K562 (cell line): ENCODE measurements at regions not wholly inside any gene's neighbourhood (a gene's known extent, or its start where the extent isn't known, plus 50 kb on each side); places are given as distances from the start of the nearest gene placed in this dataset.

Experiments used
- ATAC-seq: fragments of 200-7000 bp; cut with Tn5 transposase; 3 replicates; pipeline ENCODE4 v1.9.1; 2020; ENCODE audit warnings: moderate library complexity
- BruUV-seq: library from RNA; stranded (reverse); fragments of 400-500 nt; replicated peaks from 2 replicates; lab custom pipeline; 2021; lab: Mats Ljungman, UMichigan
- CTCF ChIA-PET: fragments of 300-600 bp; formaldehyde crosslinking; extraction: SDS; loops from one replicate; lab custom pipeline; 2021; ENCODE audit warnings: low intra/inter-chr PET ratio; lab: Yijun Ruan, JAX
- POLR2A ChIA-PET: fragments of 300-600, 350-650 bp; sonication (Branson Sonifier 250); formaldehyde crosslinking; extraction: SDS; loops from one replicate; lab custom pipeline; 2021; ENCODE audit warnings: antibody characterized with exemption, inconsistent platforms; lab: Yijun Ruan, JAX
- DNase-seq, 4 experiments: peaks; one replicate each; pipeline versions ENCODE4 v3.0.0 to v3.0.0-alpha.2; 2011 to 2018; ENCODE audit warnings: low spot score in 3 of 4, mixed read lengths in 3 of 4; ENCODE audit errors: extremely low read depth in 1 of 4
- FAIRE-seq: peaks from 2 replicates; lab custom pipeline; 2011; peaks lifted over from hg19 to GRCh38; lab: Jason Lieb, UNC
- H2AFZ ChIP-seq: 2 replicates; pipeline ENCODE4 v1.6.0; 2011; ENCODE audit warnings: low read depth, low read length, control low read depth, inconsistent platforms
- H3K27ac ChIP-seq: fragments of 200-600 bp; 3 replicates; pipeline ENCODE4 v1.8.0; 2011; ENCODE audit warnings: low read depth, mild to moderate bottlenecking, control low read depth, inconsistent platforms, low read length, moderate library complexity, mixed read lengths; ENCODE audit errors: extremely low read depth
- H3K27me3 ChIP-seq, 2 experiments: fragments of 300-600 bp in 1 of 2; 2 replicates in 1 of 2; 3 replicates in 1 of 2; pipeline versions ENCODE4 v1.6.0 to v1.8.0; 2011; ENCODE audit warnings: inconsistent platforms in 2 of 2, low read length in 2 of 2, mild to moderate bottlenecking in 1 of 2, mixed read lengths in 1 of 2, moderate library complexity in 1 of 2; ENCODE audit not compliant: control insufficient read depth in 2 of 2, insufficient read depth in 2 of 2
- H3K36me3 ChIP-seq: fragments of 300-600 bp; 3 replicates; pipeline ENCODE4 v1.8.0; 2011; ENCODE audit warnings: mild to moderate bottlenecking, low read length, inconsistent platforms; ENCODE audit not compliant: control insufficient read depth, insufficient read depth
- H3K4me1 ChIP-seq, 2 experiments: fragments of 200-600 bp in 1 of 2; replicated peaks in 1 of 2; 2 replicates in 1 of 2; 3 replicates in 1 of 2; pipeline versions ENCODE4 v1.5.1 to v1.8.0; 2011; ENCODE audit warnings: inconsistent platforms in 2 of 2, low read length in 2 of 2, mild to moderate bottlenecking in 1 of 2, mixed read lengths in 1 of 2, moderate library complexity in 1 of 2; ENCODE audit not compliant: control insufficient read depth in 2 of 2, insufficient read depth in 2 of 2
- H3K4me2 ChIP-seq: 2 replicates; pipeline ENCODE4 v1.6.1; 2011; ENCODE audit warnings: low read length, control low read depth, inconsistent platforms, mixed read lengths; ENCODE audit not compliant: insufficient read depth
- H3K4me3 ChIP-seq: fragments of 200-600 bp; sonication (generic), shearing (Covaris generic); 2 replicates; pipeline ENCODE4 v1.5.1; 2016; ENCODE audit warnings: control low read depth, inconsistent platforms
- H3K79me2 ChIP-seq: fragments of 200-600 bp; 3 replicates; pipeline ENCODE4 v1.8.0; 2011; ENCODE audit warnings: low read length, inconsistent platforms; ENCODE audit not compliant: control insufficient read depth, insufficient read depth
- H3K9ac ChIP-seq, 2 experiments: 2 replicates each; pipeline versions ENCODE4 v1.6.0 to v1.6.1; 2011; ENCODE audit warnings: low read depth in 2 of 2, low read length in 2 of 2, control low read depth in 1 of 2, inconsistent platforms in 1 of 2, mild to moderate bottlenecking in 1 of 2, mixed read lengths in 1 of 2; ENCODE audit not compliant: insufficient read depth in 1 of 2
- H3K9me1 ChIP-seq: one replicate; pipeline ENCODE4 v1.6.0; 2011; ENCODE audit warnings: inconsistent platforms, mild to moderate bottlenecking, low read length, moderate library complexity; ENCODE audit not compliant: control insufficient read depth, insufficient read depth
- H3K9me3 ChIP-seq: replicated peaks from 2 replicates; pipeline ENCODE4 v1.5.1; 2011; ENCODE audit warnings: low read depth, low read length, inconsistent platforms; ENCODE audit not compliant: control insufficient read depth, insufficient read depth
- H4K20me1 ChIP-seq: replicated peaks from 2 replicates; pipeline ENCODE4 v1.6.1; 2011; ENCODE audit warnings: low read length, inconsistent platforms, mixed read lengths; ENCODE audit not compliant: control insufficient read depth, insufficient read depth
- ASH1L ChIP-seq: fragments of 450-650 bp; IDR thresholded peaks from 2 replicates; pipeline ENCODE4 v1.6.1; 2018; ENCODE audit warnings: borderline replicate concordance, mild to moderate bottlenecking, low read depth; ENCODE audit not compliant: partially characterized antibody
- BCOR ChIP-seq: fragments of 450-650 bp; IDR thresholded peaks from 2 replicates; pipeline ENCODE4 v1.6.1; 2016
- CAMTA2 ChIP-seq: fragments of 250-450 bp; sonication (Bioruptor Pico); conservative IDR thresholded peaks from 2 replicates; pipeline ENCODE4 v1.5.1; 2022
- CREBBP ChIP-seq: IDR thresholded peaks from one replicate; pipeline ENCODE4 v1.6.1; 2012; ENCODE audit warnings: low read depth, mild to moderate bottlenecking, control low read depth, inconsistent platforms, low read length
- E2F6 ChIP-seq, 2 experiments: IDR thresholded peaks; 2 replicates each; pipeline ENCODE4 v1.6.1; 2011; ENCODE audit warnings: borderline replicate concordance in 1 of 2, control low read depth in 1 of 2, low read depth in 1 of 2, low read length in 1 of 2, mild to moderate bottlenecking in 1 of 2, mixed read lengths in 1 of 2, moderate library complexity in 1 of 2; ENCODE audit not compliant: insufficient read depth in 1 of 2, insufficient read length in 1 of 2, poor library complexity in 1 of 2, severe bottlenecking in 1 of 2; ENCODE audit errors: extremely low read depth in 1 of 2
- GTF2F1 ChIP-seq: IDR thresholded peaks from 2 replicates; pipeline ENCODE4 v1.6.1; 2011; ENCODE audit warnings: low read depth, low read length, improper control_type of control experiment
- NR4A1 ChIP-seq, 2 experiments: fragments of 250-450 bp in 1 of 2; fragments of 450-650 bp in 1 of 2; sonication (Bioruptor Pico) in 1 of 2; IDR thresholded peaks; 2 replicates each; pipeline versions ENCODE4 v1.4.0 to v1.6.1; 2016 to 2020; ENCODE audit warnings: mild to moderate bottlenecking in 2 of 2, missing compliant biosample characterization in 1 of 2, missing genetic modification characterization in 1 of 2, moderate library complexity in 1 of 2
- YBX1 ChIP-seq: fragments of 450-650 bp; IDR thresholded peaks from 2 replicates; pipeline ENCODE4 v1.7.1; 2016; ENCODE audit warnings: mild to moderate bottlenecking
- ZNF133 ChIP-seq: fragments of 250-450 bp; sonication (Bioruptor Pico); IDR thresholded peaks from 2 replicates; pipeline ENCODE4 v1.4.0; 2020; ENCODE audit warnings: mild to moderate bottlenecking
- ZNF224 ChIP-seq: sonication (generic); formaldehyde crosslinking; IDR thresholded peaks from 2 replicates; pipeline ENCODE4 v1.8.0; 2022; ENCODE audit warnings: mild to moderate bottlenecking, missing genetic modification reagents
- ZNF407 ChIP-seq: fragments of 450-650 bp; IDR thresholded peaks from 2 replicates; pipeline ENCODE4 v1.6.1; 2016; ENCODE audit warnings: low read depth
- ZSCAN32 ChIP-seq: fragments of 450-650 bp; formaldehyde crosslinking; IDR thresholded peaks from 2 replicates; pipeline ENCODE4 v1.4.0; 2020; ENCODE audit warnings: mild to moderate bottlenecking, moderate library complexity
- WGBS: fragments of 100-300 bp; shearing (Covaris generic); methylation state at CpG from one replicate; pipeline ENCODE4 v1.1.6; 2016; ENCODE audit warnings: low coverage, mixed read lengths; ENCODE audit not compliant: insufficient coverage; ENCODE audit errors: missing lambda C conversion rate; 5-methylcytosine and 5-hydroxymethylcytosine counted together
- in situ Hi-C: fragments of 300-500 bp; cut with MboI; formaldehyde crosslinking; loops from 4 replicates; pipeline ENCODE4 v1.15.0; 2018; ENCODE audit warnings: inconsistent platforms, mixed read lengths
- intact Hi-C: fragments of 100-400 bp; cut with micrococcal nuclease; formaldehyde crosslinking; loops from 2 replicates; pipeline ENCODE4 v1.14.2; 2022

- DNase-seq = no peak
- no peaks in the 10 kb centered on the region for H3K79me2 ChIP-seq
- in situ Hi-C loops (no loop called here), intact Hi-C loops (no loop called here)
- no peaks in the 10 kb centered on the region for H4K20me1 ChIP-seq
- H3K4me1 ChIP-seq = no peaks in the 10 kb centered on the region
- whole genome bisulfite sequencing = 3% methylated on average over 2 of the region's 2 CpGs
- no peak overlapping the region for H3K27ac ChIP-seq
- no peak overlapping the region for H3K9ac ChIP-seq
- H3K27me3 ChIP-seq = no peaks in the 10 kb centered on the region
- no peaks in the 10 kb centered on the region for H3K9me1 ChIP-seq
- POLR2A ChIA-PET = no interaction called here
- H3K36me3 ChIP-seq = no peaks in the 10 kb centered on the region
- TF ChIP-seq ASH1L (no peak), GTF2F1 (no peak), ZNF133 (no peak), CAMTA2 (no peak), YBX1 (no peak), E2F6 (IDR thresholded peaks at IDR 0.05; ENCODE audit: borderline replicate concordance in 1 of 2, extremely low read depth in 1 of 2, insufficient read depth in 1 of 2, insufficient read length in 1 of 2, low read depth in 1 of 2, low read length in 1 of 2, poor library complexity in 1 of 2, severe bottlenecking in 1 of 2) (no peak), NR4A1 (CRISPR knock-in tag; IDR thresholded peaks at IDR 0.05) (no peak), NR4A1 (tag; IDR thresholded peaks at IDR 0.05) (no peak), ZNF407 (no peak), CREBBP (no peak), ZNF224 (no peak), ZSCAN32 (CRISPR knock-in tag) (no peak), BCOR (no peak)
- no TSS peak for BruUV-seq
- H3K9me3 ChIP-seq = 0 out of 2 replicates have a peak, but pooled peaks cover 2% of the 10 kb centered on the region
- no peak overlapping the region for H2AFZ ChIP-seq
- FAIRE-seq = no peak
- H3K4me2 ChIP-seq = no peak overlapping the region
- no peak overlapping the region for H3K4me3 ChIP-seq
- CTCF ChIA-PET = no interaction called here
- no peak for ATAC-seq
Observed at GRCh38 chr14:87579036-87579435, 413.9 kb downstream of the GALC start.
